ENCODE measurements at regions not wholly inside any gene's neighbourhood (a gene's known extent, or its start where the extent isn't known, plus 50 kb on each side); places are given as distances from the start of the nearest gene placed in this dataset.

GRCh38 chr11:21820176-21820575 is 372.7 kb upstream of the ANO5 start:
- H3K4me1 Mint-ChIP-seq (ENCODE audit: low read depth), result no peaks in the 10 kb centered on the region
- no peak overlapping the region for H3K4me3 Mint-ChIP-seq
- H3K27ac Mint-ChIP-seq, result no peak overlapping the region
- no peaks in the 10 kb centered on the region for H3K36me3 Mint-ChIP-seq (ENCODE audit: low read depth)
- DNase-seq, result no peak
- no peaks in the 10 kb centered on the region for H3K27me3 Mint-ChIP-seq
- H3K9me3 Mint-ChIP-seq, result no peaks in the 10 kb centered on the region

GRCh38 chr11:21825127-21825526 is 367.8 kb upstream of the ANO5 start:
- no peaks in the 10 kb centered on the region for H3K9me3 Mint-ChIP-seq
- no peak overlapping the region for H3K27ac Mint-ChIP-seq
- no peaks in the 10 kb centered on the region for H3K4me1 Mint-ChIP-seq (ENCODE audit: low read depth)
- no peak overlapping the region for H3K4me3 Mint-ChIP-seq
- no peaks in the 10 kb centered on the region for H3K27me3 Mint-ChIP-seq
- no peaks in the 10 kb centered on the region for H3K36me3 Mint-ChIP-seq (ENCODE audit: low read depth)
- DNase-seq, result no peak

GRCh38 chr11:21838427-21838826 is 354.5 kb upstream of the ANO5 start:
- H3K27me3 Mint-ChIP-seq, result no peaks in the 10 kb centered on the region

GRCh38 chr11:21839796-21840195 is 353.1 kb upstream of the ANO5 start:
- H3K4me1 Mint-ChIP-seq (ENCODE audit: low read depth), result no peaks in the 10 kb centered on the region
- no peaks in the 10 kb centered on the region for H3K36me3 Mint-ChIP-seq (ENCODE audit: low read depth)
- no peak for DNase-seq
- no peak overlapping the region for H3K27ac Mint-ChIP-seq
- H3K9me3 Mint-ChIP-seq, result peaks cover 6% of the 10 kb centered on the region
- no peaks in the 10 kb centered on the region for H3K27me3 Mint-ChIP-seq
- H3K4me3 Mint-ChIP-seq, result no peak overlapping the region

More at GRCh38 chr11:21838427-21838826, 354.5 kb upstream of the ANO5 start:
- H3K4me1 Mint-ChIP-seq (ENCODE audit: low read depth), result no peaks in the 10 kb centered on the region
- peaks cover 3% of the 10 kb centered on the region for H3K9me3 Mint-ChIP-seq
- no peak for DNase-seq
- H3K27ac Mint-ChIP-seq, result no peak overlapping the region
- no peak overlapping the region for H3K4me3 Mint-ChIP-seq
- no peaks in the 10 kb centered on the region for H3K36me3 Mint-ChIP-seq (ENCODE audit: low read depth)

- Mint-ChIP-seq H3K4me1 (ENCODE audit: low read depth) (no peaks in the 10 kb centered on the region), H3K36me3 (ENCODE audit: low read depth) (no peaks in the 10 kb centered on the region), H3K27ac (no peak overlapping the region), H3K9me3 (peaks cover 5% of the 10 kb centered on the region), H3K4me3 (no peak overlapping the region), H3K27me3 (no peaks in the 10 kb centered on the region)
- DNase-seq, result no peak
Observed at GRCh38 chr11:21861314-21861713, 331.6 kb upstream of the ANO5 start.

- H3K27ac Mint-ChIP-seq, result no peak overlapping the region
- no peaks in the 10 kb centered on the region for H3K27me3 Mint-ChIP-seq
- H3K9me3 Mint-ChIP-seq, result peaks cover 5% of the 10 kb centered on the region
- H3K4me3 Mint-ChIP-seq, result no peak overlapping the region
- no peaks in the 10 kb centered on the region for H3K4me1 Mint-ChIP-seq (ENCODE audit: low read depth)
- no peaks in the 10 kb centered on the region for H3K36me3 Mint-ChIP-seq (ENCODE audit: low read depth)
- DNase-seq, result no peak
Observed at GRCh38 chr11:21865541-21865940, 327.3 kb upstream of the ANO5 start.

- H3K27me3 Mint-ChIP-seq, result no peaks in the 10 kb centered on the region
- H3K4me3 Mint-ChIP-seq, result no peak overlapping the region
- no peaks in the 10 kb centered on the region for H3K36me3 Mint-ChIP-seq (ENCODE audit: low read depth)
- DNase-seq, result no peak
- H3K27ac Mint-ChIP-seq, result no peak overlapping the region
- H3K9me3 Mint-ChIP-seq, result peaks cover 5% of the 10 kb centered on the region
- no peaks in the 10 kb centered on the region for H3K4me1 Mint-ChIP-seq (ENCODE audit: low read depth)
Observed at GRCh38 chr11:21866781-21867180, 326.1 kb upstream of the ANO5 start.

- DNase-seq, result no peak
- Mint-ChIP-seq H3K4me1 (ENCODE audit: low read depth) (no peaks in the 10 kb centered on the region), H3K36me3 (ENCODE audit: low read depth) (no peaks in the 10 kb centered on the region), H3K9me3 (no peaks in the 10 kb centered on the region), H3K27me3 (no peaks in the 10 kb centered on the region), H3K4me3 (no peak overlapping the region), H3K27ac (no peak overlapping the region)
Observed at GRCh38 chr11:21877151-21877550, 315.7 kb upstream of the ANO5 start.

- no peak for DNase-seq
- H3K36me3 Mint-ChIP-seq (ENCODE audit: low read depth), result no peaks in the 10 kb centered on the region
- H3K4me1 Mint-ChIP-seq (ENCODE audit: low read depth), result no peaks in the 10 kb centered on the region
- H3K4me3 Mint-ChIP-seq, result no peak overlapping the region
- no peaks in the 10 kb centered on the region for H3K27me3 Mint-ChIP-seq
- H3K27ac Mint-ChIP-seq, result no peak overlapping the region
- H3K9me3 Mint-ChIP-seq, result peaks cover 6% of the 10 kb centered on the region
Observed at GRCh38 chr11:21883354-21883753, 309.5 kb upstream of the ANO5 start.

- Mint-ChIP-seq H3K27ac (no peak overlapping the region), H3K4me1 (ENCODE audit: low read depth) (no peaks in the 10 kb centered on the region), H3K9me3 (peaks cover 10% of the 10 kb centered on the region), H3K27me3 (no peaks in the 10 kb centered on the region), H3K36me3 (ENCODE audit: low read depth) (no peaks in the 10 kb centered on the region), H3K4me3 (no peak overlapping the region)
- no peak for DNase-seq
Observed at GRCh38 chr11:21888814-21889213, 304.1 kb upstream of the ANO5 start.

GRCh38 chr11:21892736-21893564 is 299.9 kb upstream of the ANO5 start:
- no peak overlapping the region for H3K4me3 Mint-ChIP-seq
- no peaks in the 10 kb centered on the region for H3K36me3 Mint-ChIP-seq (ENCODE audit: low read depth)
- no peaks in the 10 kb centered on the region for H3K4me1 Mint-ChIP-seq (ENCODE audit: low read depth)
- no peak for DNase-seq
- H3K27me3 Mint-ChIP-seq, result no peaks in the 10 kb centered on the region
- H3K27ac Mint-ChIP-seq, result no peak overlapping the region
- H3K9me3 Mint-ChIP-seq, result peaks cover 5% of the 10 kb centered on the region

- no peaks in the 10 kb centered on the region for H3K27me3 Mint-ChIP-seq
- no peaks in the 10 kb centered on the region for H3K36me3 Mint-ChIP-seq (ENCODE audit: low read depth)
- no peaks in the 10 kb centered on the region for H3K4me1 Mint-ChIP-seq (ENCODE audit: low read depth)
- DNase-seq, result no peak
- H3K27ac Mint-ChIP-seq, result no peak overlapping the region
- peaks cover 5% of the 10 kb centered on the region for H3K9me3 Mint-ChIP-seq
- H3K4me3 Mint-ChIP-seq, result no peak overlapping the region
Observed at GRCh38 chr11:21893565-21893867, 299.4 kb upstream of the ANO5 start.

- Mint-ChIP-seq H3K4me3 (no peak overlapping the region), H3K27me3 (no peaks in the 10 kb centered on the region), H3K9me3 (peaks cover 5% of the 10 kb centered on the region), H3K27ac (no peak overlapping the region), H3K36me3 (ENCODE audit: low read depth) (no peaks in the 10 kb centered on the region), H3K4me1 (ENCODE audit: low read depth) (no peaks in the 10 kb centered on the region)
- no peak for DNase-seq
Observed at GRCh38 chr11:21894492-21894891, 298.4 kb upstream of the ANO5 start.

GRCh38 chr11:21895686-21896085 is 297.2 kb upstream of the ANO5 start:
- Mint-ChIP-seq H3K9me3 (peaks cover under 1% of the 10 kb centered on the region), H3K4me1 (ENCODE audit: low read depth) (no peaks in the 10 kb centered on the region), H3K4me3 (no peak overlapping the region), H3K27me3 (no peaks in the 10 kb centered on the region), H3K36me3 (ENCODE audit: low read depth) (no peaks in the 10 kb centered on the region), H3K27ac (no peak overlapping the region)
- DNase-seq, result no peak

- no peak for DNase-seq
Observed at GRCh38 chr11:21896216-21896615, 296.7 kb upstream of the ANO5 start.

More at GRCh38 chr11:21896216-21896615, 296.7 kb upstream of the ANO5 start:
- Mint-ChIP-seq H3K9me3 (no peaks in the 10 kb centered on the region), H3K27me3 (no peaks in the 10 kb centered on the region), H3K4me1 (ENCODE audit: low read depth) (no peaks in the 10 kb centered on the region), H3K4me3 (no peak overlapping the region), H3K36me3 (ENCODE audit: low read depth) (no peaks in the 10 kb centered on the region), H3K27ac (no peak overlapping the region)
